ENCODE measurements at regions not wholly inside any gene's neighbourhood (a gene's known extent, or its start where the extent isn't known, plus 50 kb on each side); places are given as distances from the start of the nearest gene placed in this dataset.

- in situ Hi-C loops (cut with MboI) (no loop called here), intact Hi-C loops (cut with micrococcal nuclease; ENCODE audit: unreplicated experiment) (no loop called here)
- 2% methylated on average over 3 of the region's 3 CpGs for WGBS (ENCODE audit: insufficient coverage, insufficient replicate concordance, low lambda C conversion rate, missing lambda C conversion rate)
- Histone ChIP-seq H3K4me1 (ENCODE audit: control insufficient read depth, insufficient read depth, low read length) (no peaks in the 10 kb centered on the region), H3K79me2 (ENCODE audit: control insufficient read depth, insufficient read depth, low read length) (no peaks in the 10 kb centered on the region), H3K4me2 (ENCODE audit: control insufficient read depth, insufficient read depth) (no peak overlapping the region), H4K20me1 (ENCODE audit: control insufficient read depth, insufficient read depth) (no peaks in the 10 kb centered on the region), H3K27me3 (replicated peaks in 1 of 2; ENCODE audit: control insufficient read depth in 2 of 2, insufficient read depth in 2 of 2, low read length in 1 of 2) (no peaks in the 10 kb centered on the region), H3K9me3 (replicated peaks; ENCODE audit: control insufficient read depth, insufficient read depth, low read length) (no peaks in the 10 kb centered on the region), H3K27ac (ENCODE audit: control insufficient read depth, insufficient read depth) (no peak overlapping the region), H3K36me3 (ENCODE audit: control insufficient read depth in 2 of 2, insufficient read depth in 2 of 2, low read length in 1 of 2) (no peaks in the 10 kb centered on the region), H3K9ac (ENCODE audit: control insufficient read depth, insufficient read depth, low read length) (no peak overlapping the region), H3K4me3 (no peak overlapping the region), H2AFZ (ENCODE audit: control insufficient read depth, low read depth, low read length) (no peak overlapping the region)
- ATAC-seq (no peak), FAIRE-seq (no peak), DNase-seq (ENCODE audit: low read depth, low spot score) (no peak)
- TF ChIP-seq STAT3 (IDR thresholded peaks at IDR 0.05; ENCODE audit: low read depth, low read length): no peak
- no peak for TF ChIP-seq E4F1 (IDR thresholded peaks at IDR 0.05; ENCODE audit: borderline replicate concordance, partially characterized antibody)
- no peak for TF ChIP-seq CUX1 (IDR thresholded peaks at IDR 0.05; ENCODE audit: insufficient replicate concordance, low read depth, low read length)
- TF ChIP-seq ZNF622 (IDR thresholded peaks at IDR 0.05): no peak
- TF ChIP-seq, protein P1, sequence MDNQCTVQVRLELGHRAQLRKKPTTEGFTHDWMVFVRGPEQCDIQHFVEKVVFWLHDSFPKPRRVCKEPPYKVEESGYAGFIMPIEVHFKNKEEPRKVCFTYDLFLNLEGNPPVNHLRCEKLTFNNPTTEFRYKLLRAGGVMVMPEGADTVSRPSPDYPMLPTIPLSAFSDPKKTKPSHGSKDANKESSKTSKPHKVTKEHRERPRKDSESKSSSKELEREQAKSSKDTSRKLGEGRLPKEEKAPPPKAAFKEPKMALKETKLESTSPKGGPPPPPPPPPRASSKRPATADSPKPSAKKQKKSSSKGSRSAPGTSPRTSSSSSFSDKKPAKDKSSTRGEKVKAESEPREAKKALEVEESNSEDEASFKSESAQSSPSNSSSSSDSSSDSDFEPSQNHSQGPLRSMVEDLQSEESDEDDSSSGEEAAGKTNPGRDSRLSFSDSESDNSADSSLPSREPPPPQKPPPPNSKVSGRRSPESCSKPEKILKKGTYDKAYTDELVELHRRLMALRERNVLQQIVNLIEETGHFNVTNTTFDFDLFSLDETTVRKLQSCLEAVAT (IDR thresholded peaks at IDR 0.05): no peak
- no peak for TF ChIP-seq ESRRA (IDR thresholded peaks at IDR 0.05; ENCODE audit: low read length)
- TF ChIP-seq CEBPB (IDR thresholded peaks at IDR 0.05; ENCODE audit: borderline replicate concordance in 1 of 2, low read depth in 2 of 2, low read length in 2 of 2): no peak
- RAD21 ChIA-PET (ENCODE audit: unreplicated experiment): no interaction called here
- POLR2A ChIA-PET: no interaction called here
- SMC1A ChIA-PET (ENCODE audit: uncharacterized antibody, unreplicated experiment): no interaction called here
- BruUV-seq (replicated peaks): no TSS peak
- CTCF ChIA-PET: no interaction called here
These were observed 635.8 kb downstream of the DSC3 start for GRCh38 chr18:30406728-30407127.
